Neural crest cell (in vitro differentiated cells): ENCODE measurements at regions not wholly inside any gene's neighbourhood (a gene's known extent, or its start where the extent isn't known, plus 50 kb on each side); places are given as distances from the start of the nearest gene placed in this dataset.

Source experiments
- DNase-seq: peaks from one replicate; pipeline ENCODE4 v3.0.0; 2021; ENCODE audit warnings: low read depth, mixed read lengths, low spot score
- H3K27ac Mint-ChIP-seq: one replicate; pipeline ENCODE4 v1.8.0; 2021; ENCODE audit warnings: mild to moderate bottlenecking, mixed read lengths; ENCODE audit not compliant: unreplicated experiment
- H3K27me3 Mint-ChIP-seq: 2 replicates; pipeline ENCODE4 v1.8.0; 2021; ENCODE audit warnings: low read depth, mild to moderate bottlenecking, mixed read lengths
- H3K36me3 Mint-ChIP-seq: 2 replicates; pipeline ENCODE4 v1.8.0; 2021; ENCODE audit warnings: low read depth, mild to moderate bottlenecking, mixed read lengths
- H3K4me1 Mint-ChIP-seq: 2 replicates; pipeline ENCODE4 v1.8.0; 2021; ENCODE audit warnings: mixed read lengths
- H3K4me3 Mint-ChIP-seq: one replicate; pipeline ENCODE4 v1.8.0; 2021; ENCODE audit warnings: mild to moderate bottlenecking, mixed read lengths
- H3K9me3 Mint-ChIP-seq: 2 replicates; pipeline ENCODE4 v1.8.0; 2021; ENCODE audit warnings: mixed read lengths
- CTCF ChIP-seq: fragments of 200-600 bp; sonication (generic); conservative IDR thresholded peaks from 2 replicates; pipeline ENCODE4 v1.5.0; 2021; ENCODE audit warnings: antibody characterized with exemption, mild to moderate bottlenecking

GRCh38 chr5:133667217-133667616, 54.9 kb upstream of the FSTL4 start:
- no peaks in the 10 kb centered on the region for H3K4me1 Mint-ChIP-seq
- H3K36me3 Mint-ChIP-seq = no peaks in the 10 kb centered on the region
- TF ChIP-seq CTCF = no peak
- H3K27ac Mint-ChIP-seq = no peak overlapping the region
- no peak overlapping the region for H3K4me3 Mint-ChIP-seq
- H3K27me3 Mint-ChIP-seq = no peaks in the 10 kb centered on the region
- peaks cover 6% of the 10 kb centered on the region for H3K9me3 Mint-ChIP-seq
- no peak for DNase-seq

- H3K4me3 Mint-ChIP-seq = no peak overlapping the region
- H3K27ac Mint-ChIP-seq = no peak overlapping the region
- no peaks in the 10 kb centered on the region for H3K27me3 Mint-ChIP-seq
- H3K36me3 Mint-ChIP-seq = no peaks in the 10 kb centered on the region
- DNase-seq = no peak
- TF ChIP-seq CTCF = no peak
- no peaks in the 10 kb centered on the region for H3K4me1 Mint-ChIP-seq
- peaks cover under 1% of the 10 kb centered on the region for H3K9me3 Mint-ChIP-seq
Observed at GRCh38 chr5:133665571-133665970, 53.2 kb upstream of the FSTL4 start.

GRCh38 chr5:133664422-133664821, 52.1 kb upstream of the FSTL4 start:
- no peak for DNase-seq
- Mint-ChIP-seq H3K4me1 (no peaks in the 10 kb centered on the region), H3K36me3 (no peaks in the 10 kb centered on the region), H3K27ac (no peak overlapping the region), H3K27me3 (no peaks in the 10 kb centered on the region), H3K9me3 (no peaks in the 10 kb centered on the region), H3K4me3 (no peak overlapping the region)
- TF ChIP-seq CTCF = no peak

- no peak overlapping the region for H3K4me3 Mint-ChIP-seq
- no peak for TF ChIP-seq CTCF
- no peaks in the 10 kb centered on the region for H3K36me3 Mint-ChIP-seq
- no peak overlapping the region for H3K27ac Mint-ChIP-seq
- H3K4me1 Mint-ChIP-seq = no peaks in the 10 kb centered on the region
- no peak for DNase-seq
- no peaks in the 10 kb centered on the region for H3K27me3 Mint-ChIP-seq
- H3K9me3 Mint-ChIP-seq = no peaks in the 10 kb centered on the region
Observed at GRCh38 chr5:133663397-133664054, 51.2 kb upstream of the FSTL4 start.

GRCh38 chr5:133662578-133662977, 50.2 kb upstream of the FSTL4 start:
- DNase-seq = no peak
- Mint-ChIP-seq H3K4me1 (no peaks in the 10 kb centered on the region), H3K27ac (no peak overlapping the region), H3K9me3 (no peaks in the 10 kb centered on the region), H3K27me3 (no peaks in the 10 kb centered on the region), H3K36me3 (no peaks in the 10 kb centered on the region), H3K4me3 (no peak overlapping the region)
- TF ChIP-seq CTCF = no peak
